HepG2 (cell line): ENCODE measurements at regions not wholly inside any gene's neighbourhood (a gene's known extent, or its start where the extent isn't known, plus 50 kb on each side); places are given as distances from the start of the nearest gene placed in this dataset.

Experiments
- ATAC-seq: fragments of 200-7000 bp; cut with Tn5 transposase; 3 replicates; pipeline ENCODE4 v1.9.1; 2020; ENCODE audit warnings: mild to moderate bottlenecking, moderate library complexity
- BruUV-seq: library from RNA; stranded (reverse); fragments of 400-500 nt; replicated peaks from 2 replicates; lab custom pipeline; 2021; lab: Mats Ljungman, UMichigan
- CTCF ChIA-PET: fragments of 300-600 bp; formaldehyde crosslinking; extraction: SDS; loops from one replicate; lab custom pipeline; 2021; ENCODE audit warnings: low total read pairs, inconsistent platforms, low intra/inter-chr PET ratio; lab: Yijun Ruan, JAX
- POLR2A ChIA-PET: fragments of 350-600 bp; sonication (Branson Sonifier 250); formaldehyde crosslinking; loops from one replicate; lab custom pipeline; 2020; ENCODE audit warnings: antibody characterized with exemption, inconsistent platforms; lab: Yijun Ruan, JAX
- DNase-seq: peaks from one replicate; pipeline ENCODE4 v3.0.0-alpha.2; 2015; ENCODE audit warnings: low spot score
- FAIRE-seq: peaks from 3 replicates; lab custom pipeline; 2011; peaks lifted over from hg19 to GRCh38; lab: Jason Lieb, UNC
- H2AFZ ChIP-seq: one replicate; pipeline ENCODE4 v1.6.1; 2011; ENCODE audit warnings: low read length, inconsistent platforms
- H3K27ac ChIP-seq: fragments of 300-600 bp; 3 replicates; pipeline ENCODE4 v1.8.0; 2011; ENCODE audit warnings: mixed run types, mild to moderate bottlenecking, mixed read lengths, low read length, inconsistent platforms; ENCODE audit not compliant: insufficient read depth; ENCODE audit errors: extremely low read length
- H3K27me3 ChIP-seq, 2 experiments: fragments of 200-600 bp in 1 of 2; 2 replicates in 1 of 2; 3 replicates in 1 of 2; pipeline versions ENCODE4 v1.6.0 to v1.8.0; 2011; ENCODE audit warnings: low read length in 2 of 2, mild to moderate bottlenecking in 2 of 2, moderate library complexity in 2 of 2, inconsistent platforms in 1 of 2; ENCODE audit not compliant: insufficient read depth in 2 of 2, control insufficient read depth in 1 of 2
- H3K36me3 ChIP-seq, 2 experiments: fragments of 200-600 bp in 1 of 2; replicated peaks in 1 of 2; 2 replicates in 1 of 2; 3 replicates in 1 of 2; pipeline versions ENCODE4 v1.5.1 to v1.8.0; 2011; ENCODE audit warnings: low read length in 2 of 2, inconsistent platforms in 1 of 2; ENCODE audit not compliant: insufficient read depth in 2 of 2, control insufficient read depth in 1 of 2
- H3K4me1 ChIP-seq: 2 replicates; pipeline ENCODE4 v1.5.1; 2012; ENCODE audit warnings: low read length, inconsistent platforms; ENCODE audit not compliant: insufficient read depth
- H3K4me2 ChIP-seq: 2 replicates; pipeline ENCODE4 v1.6.0; 2011; ENCODE audit warnings: low read depth, low read length, inconsistent platforms
- H3K4me3 ChIP-seq, 3 experiments: fragments of 200-600 bp in 1 of 3; sonication (generic), shearing (Covaris generic) in 1 of 3; replicated peaks in 1 of 3; 2 replicates each; pipeline ENCODE4 v1.5.1; 2011 to 2016; ENCODE audit warnings: low read length in 3 of 3, inconsistent platforms in 2 of 3, low read depth in 2 of 3, mild to moderate bottlenecking in 2 of 3, control low read depth in 1 of 3, mixed read lengths in 1 of 3; ENCODE audit not compliant: insufficient read depth in 1 of 3
- H3K79me2 ChIP-seq: one replicate; pipeline ENCODE4 v1.6.1; 2011; ENCODE audit warnings: low read length, inconsistent platforms; ENCODE audit not compliant: insufficient read depth
- H3K9ac ChIP-seq: 2 replicates; pipeline ENCODE4 v1.6.0; 2011; ENCODE audit warnings: mild to moderate bottlenecking, low read depth, low read length, inconsistent platforms; ENCODE audit not compliant: insufficient read depth
- H3K9me3 ChIP-seq: 2 replicates; pipeline ENCODE4 v1.5.1; 2012; ENCODE audit warnings: mild to moderate bottlenecking, low read length
- H4K20me1 ChIP-seq: 2 replicates; pipeline ENCODE4 v1.6.0; 2011; ENCODE audit warnings: inconsistent platforms, mild to moderate bottlenecking, low read length, moderate library complexity; ENCODE audit not compliant: insufficient read depth
- BRCA1 ChIP-seq: sonication (generic); formaldehyde crosslinking; IDR thresholded peaks from 2 replicates; pipeline ENCODE4 v1.4.0; 2020; ENCODE audit warnings: missing genetic modification reagents
- GABPB1 ChIP-seq: IDR thresholded peaks from 2 replicates; pipeline ENCODE4 v1.6.1; 2016; ENCODE audit warnings: mild to moderate bottlenecking, missing genetic modification reagents, moderate library complexity, missing compliant biosample characterization
- GPN1 ChIP-seq: sonication (generic); formaldehyde crosslinking; IDR thresholded peaks from 2 replicates; pipeline ENCODE4 v1.5.1; 2020; ENCODE audit warnings: missing genetic modification reagents, borderline replicate concordance
- HDAC2 ChIP-seq: sonication (generic); formaldehyde crosslinking; IDR thresholded peaks from 2 replicates; pipeline ENCODE4 v1.4.0; 2020; ENCODE audit warnings: missing genetic modification reagents
- HDAC6 ChIP-seq: fragments of 200-600 bp; sonication (generic); IDR thresholded peaks from 2 replicates; pipeline ENCODE4 v1.7.0; 2017; ENCODE audit warnings: mild to moderate bottlenecking, antibody characterized with exemption, low read length, low read depth
- HIVEP1 ChIP-seq: sonication (generic); formaldehyde crosslinking; IDR thresholded peaks from 2 replicates; pipeline ENCODE4 v1.4.0; 2020; ENCODE audit warnings: mild to moderate bottlenecking, missing genetic modification reagents
- IKZF1 ChIP-seq: fragments of 450-650 bp; IDR thresholded peaks from 2 replicates; pipeline ENCODE4 v1.7.1; 2016
- TBL1XR1 ChIP-seq: fragments of 150-350 bp; IDR thresholded peaks from 2 replicates; pipeline ENCODE4 v1.6.1; 2014; ENCODE audit warnings: borderline replicate concordance, low read length; ENCODE audit not compliant: partially characterized antibody
- ZFP36L1 ChIP-seq: sonication (generic); formaldehyde crosslinking; IDR thresholded peaks from 2 replicates; pipeline ENCODE4 v1.8.0; 2022; ENCODE audit warnings: mild to moderate bottlenecking, missing genetic modification reagents, moderate library complexity
- ZNF296 ChIP-seq: sonication (generic); formaldehyde crosslinking; conservative IDR thresholded peaks from 2 replicates; pipeline ENCODE4 v1.5.0; 2020; ENCODE audit warnings: mild to moderate bottlenecking, missing genetic modification reagents
- ZNF501 ChIP-seq: sonication (generic); formaldehyde crosslinking; IDR thresholded peaks from 2 replicates; pipeline ENCODE4 v1.5.1; 2020; ENCODE audit warnings: mild to moderate bottlenecking, moderate library complexity, missing genetic modification reagents
- ZNF776 ChIP-seq: sonication (generic); formaldehyde crosslinking; IDR thresholded peaks from 2 replicates; pipeline ENCODE4 v1.4.0; 2020; ENCODE audit warnings: mild to moderate bottlenecking, missing genetic modification reagents
- ZNF883 ChIP-seq: sonication (generic); formaldehyde crosslinking; IDR thresholded peaks from 2 replicates; pipeline ENCODE4 v1.5.1; 2020; ENCODE audit warnings: mild to moderate bottlenecking, missing genetic modification reagents; ENCODE audit errors: not compliant biosample characterization
- ZZZ3 ChIP-seq: sonication (generic); formaldehyde crosslinking; IDR thresholded peaks from 2 replicates; pipeline ENCODE4 v1.4.0; 2020; ENCODE audit warnings: missing genetic modification reagents, mild to moderate bottlenecking, borderline replicate concordance
- WGBS: methylation state at CpG from one replicate; pipeline ENCODE4 v1.1.6; 2017; ENCODE audit warnings: low lambda C conversion rate; 5-methylcytosine and 5-hydroxymethylcytosine counted together
- in situ Hi-C: cut with HindIII; loops from 2 replicates; pipeline ENCODE4 v1.10.0; 2017; ENCODE audit warnings: low pct_unique_long_range_greater_than_20kb; ENCODE audit not compliant: extremely low pct_ligation_motif_present
- intact Hi-C: fragments of 100-400 bp; cut with micrococcal nuclease; formaldehyde crosslinking; loops from one replicate; pipeline ENCODE4 v1.10.0; 2022; ENCODE audit not compliant: unreplicated experiment

DNA sequence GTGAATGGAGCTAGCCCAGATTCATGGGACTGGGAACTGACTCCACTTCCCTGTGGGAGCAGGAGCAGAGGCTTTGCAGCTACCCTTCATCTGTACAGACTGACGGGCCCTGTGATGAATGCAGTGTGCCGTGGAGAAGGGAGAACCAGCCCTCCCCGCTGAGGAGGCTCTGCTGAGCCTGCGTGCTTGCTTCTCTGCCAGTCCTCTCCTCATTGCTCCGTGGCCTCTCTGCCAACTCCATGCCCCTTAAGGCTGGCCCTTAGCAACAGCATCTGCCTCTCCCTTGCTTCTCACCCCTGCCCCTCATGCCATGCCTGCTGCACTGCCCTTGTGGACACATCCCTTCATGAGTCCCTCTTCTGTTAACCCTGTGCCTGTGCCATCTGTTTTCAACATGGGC, 53.6 kb downstream of the GADD45G start:
- Histone ChIP-seq H3K4me2 (no peak overlapping the region), H3K36me3 (no peaks in the 10 kb centered on the region), H3K27ac (no peak overlapping the region), H3K4me1 (peaks cover 38% of the 10 kb centered on the region), H3K4me3 (no peak overlapping the region), H4K20me1 (no peaks in the 10 kb centered on the region), H3K9me3 (no peaks in the 10 kb centered on the region), H3K79me2 (no peaks in the 10 kb centered on the region), H2AFZ (no peak overlapping the region), H3K9ac (no peak overlapping the region), H3K27me3 (peaks cover 8 to 35% of the 10 kb centered on the region in 2 experiments; a peak in 3 of 5 replicates)
- BruUV-seq, result no TSS peak
- intact Hi-C loops, result no loop called here
- ChIA-PET CTCF (no interaction called here), POLR2A (no interaction called here)
- no peak for DNase-seq
- no peak for ATAC-seq
- no peak for FAIRE-seq
- in situ Hi-C loops, result no loop called here
- TF ChIP-seq TBL1XR1 (no peak), ZNF501 (CRISPR knock-in tag) (no peak), HDAC2 (CRISPR knock-in tag) (no peak), ZFP36L1 (CRISPR knock-in tag) (no peak), IKZF1 (no peak), GPN1 (CRISPR knock-in tag) (no peak), ZNF776 (no peak), GABPB1 (CRISPR knock-in tag) (no peak), HIVEP1 (CRISPR knock-in tag) (no peak), HDAC6 (no peak), BRCA1 (CRISPR knock-in tag) (no peak), ZNF883 (CRISPR knock-in tag) (no peak), ZZZ3 (CRISPR knock-in tag) (no peak), ZNF296 (CRISPR knock-in tag) (no peak)
- WGBS, result 30% methylated on average over 2 of the region's 5 CpGs
